Stomach (tissue), 4 donors: ENCODE measurements at regions not wholly inside any gene's neighbourhood (a gene's known extent, or its start where the extent isn't known, plus 50 kb on each side); places are given as distances from the start of the nearest gene placed in this dataset.

ENCODE experiments used
- CTCF ChIP-seq, 7 experiments: fragments of 450-650 bp in 4 of 7; fragments of 200-600 bp in 3 of 7; sonication (generic) in 3 of 7; IDR thresholded peaks; one replicate each; pipeline ENCODE4 v1.5.1; 2016 to 2019; ENCODE audit warnings: antibody characterized with exemption in 7 of 7, control low read depth in 2 of 7, mild to moderate bottlenecking in 1 of 7
- POLR2AphosphoS5 ChIP-seq, 3 donors: sonication (generic); formaldehyde crosslinking; IDR thresholded peaks; one replicate each; pipeline ENCODE4 v1.6.1; 2016; ENCODE audit warnings: antibody characterized with exemption in 3 of 3

DNA sequence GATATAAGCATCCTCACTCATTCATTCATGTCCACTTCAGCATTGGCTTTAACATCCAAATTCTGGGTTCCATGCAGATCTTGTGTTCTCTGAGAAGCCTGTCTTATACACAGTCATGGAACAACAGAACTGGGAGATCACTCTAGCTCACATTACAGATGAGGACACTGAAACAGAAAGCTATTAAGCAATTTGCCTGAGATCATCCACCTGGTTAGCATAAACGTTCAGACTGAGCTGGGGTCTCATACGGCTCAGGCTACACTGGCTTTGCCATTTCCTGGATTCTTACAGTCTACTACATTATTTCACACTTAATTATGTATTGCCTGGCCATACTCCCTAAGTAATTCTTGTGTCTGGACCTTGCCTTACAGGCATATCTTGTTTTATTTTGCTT lies 169.4 kb upstream of the FANCL start:
- TF ChIP-seq CTCF (IDR thresholded peaks at IDR 0.05) (no peak), POLR2AphosphoS5 (IDR thresholded peaks at IDR 0.05) (no peak)
